CD4-positive, CD25-positive, alpha-beta regulatory T cell (primary cell): ENCODE measurements at regions not wholly inside any gene's neighbourhood (a gene's known extent, or its start where the extent isn't known, plus 50 kb on each side); places are given as distances from the start of the nearest gene placed in this dataset.
"Not testable (repeated sequence)": the region's sequence is repeated elsewhere in the genome, so short reads cannot be mapped to it uniquely, and the experiment has no call there.

Source experiments
- ATAC-seq, 2 donors: fragments of 150-1000 bp; cut with Tn5 transposase; one replicate each; pipeline ENCODE4 v1.10.0; 2021; ENCODE audit warnings: low read depth in 2 of 2, moderate number of reproducible peaks in 2 of 2, moderate library complexity in 1 of 2
- DNase-seq, 3 donors: peaks; one replicate each; pipeline versions ENCODE4 v3.0.0 to v3.0.0-alpha.2; 2012 to 2022; ENCODE audit warnings: mixed read lengths in 1 of 3
- H3K27ac ChIP-seq: one replicate; pipeline ENCODE4 v1.7.0; 2013; ENCODE audit warnings: mild to moderate bottlenecking, low read length; ENCODE audit not compliant: insufficient read depth, poor library complexity, severe bottlenecking
- H3K27me3 ChIP-seq: one replicate; pipeline ENCODE4 v1.7.0; 2013; ENCODE audit warnings: low read length; ENCODE audit not compliant: control insufficient read depth, insufficient read depth
- H3K36me3 ChIP-seq: one replicate; pipeline ENCODE4 v1.7.0; 2013; ENCODE audit warnings: mild to moderate bottlenecking, low read length, moderate library complexity; ENCODE audit not compliant: control insufficient read depth, insufficient read depth
- H3K4me1 ChIP-seq: 2 replicates; pipeline ENCODE4 v1.7.0; 2013; ENCODE audit warnings: mild to moderate bottlenecking, low read length; ENCODE audit not compliant: insufficient read depth, control insufficient read depth, poor library complexity, severe bottlenecking
- H3K4me3 ChIP-seq: one replicate; pipeline ENCODE4 v1.7.0; 2013; ENCODE audit warnings: low read depth, mild to moderate bottlenecking, low read length, moderate library complexity
- H3K9me3 ChIP-seq, 2 experiments: 1 replicate in 1 of 2; 2 replicates in 1 of 2; pipeline ENCODE4 v1.7.0; 2013; ENCODE audit warnings: low read length in 2 of 2, mild to moderate bottlenecking in 1 of 2, moderate library complexity in 1 of 2; ENCODE audit not compliant: control insufficient read depth in 2 of 2
- H3K27ac Mint-ChIP-seq, 3 donors: one replicate each; pipeline ENCODE4 v1.8.0; 2020 to 2022; ENCODE audit warnings: mild to moderate bottlenecking in 3 of 3, mixed read lengths in 3 of 3, moderate library complexity in 2 of 3
- H3K27me3 Mint-ChIP-seq: one replicate; pipeline ENCODE4 v1.8.0; 2022; ENCODE audit warnings: mild to moderate bottlenecking, mixed read lengths
- H3K36me3 Mint-ChIP-seq: one replicate; pipeline ENCODE4 v1.8.0; 2020; ENCODE audit warnings: mixed read lengths
- H3K4me1 Mint-ChIP-seq, 4 donors: one replicate each; pipeline ENCODE4 v1.8.0; 2020 to 2022; ENCODE audit warnings: mixed read lengths in 4 of 4, mild to moderate bottlenecking in 1 of 4
- H3K4me3 Mint-ChIP-seq, 4 donors: one replicate each; pipeline ENCODE4 v1.8.0; 2020 to 2022; ENCODE audit warnings: mild to moderate bottlenecking in 4 of 4, mixed read lengths in 4 of 4, moderate library complexity in 3 of 4
- H3K9me3 Mint-ChIP-seq, 7 donors: one replicate each; pipeline ENCODE4 v1.8.0; 2020 to 2022; ENCODE audit warnings: mixed read lengths in 7 of 7, mild to moderate bottlenecking in 3 of 7, moderate library complexity in 2 of 7

- Histone ChIP-seq H3K36me3 (no peaks in the 10 kb centered on the region), H3K27ac (no peak overlapping the region), H3K4me1 (no peaks in the 10 kb centered on the region), H3K27me3 (no peaks in the 10 kb centered on the region), H3K9me3 (no peaks in the 10 kb centered on the region), H3K4me3 (no peak overlapping the region)
- H3K27me3 Mint-ChIP-seq = no peaks in the 10 kb centered on the region
- no peak for DNase-seq
- no peak overlapping the region for H3K4me3 Mint-ChIP-seq
- H3K4me1 Mint-ChIP-seq = no peaks in the 10 kb centered on the region
- ATAC-seq = no peak
- no peak overlapping the region for H3K27ac Mint-ChIP-seq
- peaks cover 0 to 2% (median 0%) of the 10 kb centered on the region in 7 donors for H3K9me3 Mint-ChIP-seq
- H3K36me3 Mint-ChIP-seq = no peaks in the 10 kb centered on the region
Observed at GRCh38 chr6:78670802-78671201, 196.5 kb upstream of the IRAK1BP1 start.

- not testable (repeated sequence) for H3K27ac ChIP-seq, H3K36me3 ChIP-seq, H3K36me3 Mint-ChIP-seq, H3K4me1 ChIP-seq, H3K27me3 ChIP-seq, ATAC-seq, H3K4me3 ChIP-seq, H3K4me3 Mint-ChIP-seq, H3K9me3 ChIP-seq, DNase-seq, H3K27me3 Mint-ChIP-seq, H3K4me1 Mint-ChIP-seq, H3K27ac Mint-ChIP-seq
- H3K9me3 Mint-ChIP-seq = peaks cover 1 to 19% (median 6%) of the 10 kb centered on the region in 7 donors
Observed at GRCh38 chr6:78676069-78677007, 191.0 kb upstream of the IRAK1BP1 start.

DNA sequence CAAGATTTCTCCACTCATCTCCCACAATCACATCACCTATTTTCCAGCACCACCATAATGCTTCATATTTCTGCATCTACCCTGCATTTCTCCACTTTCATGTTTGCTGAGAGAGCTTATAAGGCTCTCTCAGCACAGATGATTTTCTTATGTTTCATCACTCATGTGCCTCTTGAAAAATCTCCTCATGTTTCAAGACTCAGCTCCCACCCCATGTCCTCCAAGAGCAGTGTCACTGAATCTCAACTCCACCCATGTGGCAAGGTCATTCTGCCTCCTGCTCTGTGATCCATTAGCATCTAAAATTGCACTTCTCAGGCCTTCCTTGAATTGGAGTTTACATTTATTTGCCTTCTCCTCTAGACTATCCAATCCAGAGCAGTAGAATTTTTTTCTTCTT, 178.7 kb upstream of the IRAK1BP1 start:
- DNase-seq (no peak), ATAC-seq (no peak)
- no peak overlapping the region for H3K4me3 ChIP-seq
- no peak overlapping the region for H3K4me3 Mint-ChIP-seq
- H3K4me1 Mint-ChIP-seq = no peaks in the 10 kb centered on the region
- H3K36me3 Mint-ChIP-seq = no peaks in the 10 kb centered on the region
- no peaks in the 10 kb centered on the region for H3K27me3 ChIP-seq
- no peaks in the 10 kb centered on the region for H3K4me1 ChIP-seq
- peaks cover 0 to 7% (median 2%) of the 10 kb centered on the region in 7 donors for H3K9me3 Mint-ChIP-seq
- no peaks in the 10 kb centered on the region for H3K36me3 ChIP-seq
- no peak overlapping the region for H3K27ac ChIP-seq
- H3K9me3 ChIP-seq = no peaks in the 10 kb centered on the region
- H3K27ac Mint-ChIP-seq = no peak overlapping the region
- no peaks in the 10 kb centered on the region for H3K27me3 Mint-ChIP-seq

- no peaks in the 10 kb centered on the region for H3K27me3 Mint-ChIP-seq
- no peak overlapping the region for H3K4me3 Mint-ChIP-seq
- H3K4me3 ChIP-seq = no peak overlapping the region
- H3K4me1 ChIP-seq = no peaks in the 10 kb centered on the region
- H3K27ac Mint-ChIP-seq = no peak overlapping the region
- ATAC-seq = no peak
- H3K9me3 ChIP-seq = no peaks in the 10 kb centered on the region
- no peaks in the 10 kb centered on the region for H3K27me3 ChIP-seq
- DNase-seq = no peak
- peaks cover 0 to 7% (median 4%) of the 10 kb centered on the region in 7 donors for H3K9me3 Mint-ChIP-seq
- no peaks in the 10 kb centered on the region for H3K36me3 Mint-ChIP-seq
- no peak overlapping the region for H3K27ac ChIP-seq
- H3K4me1 Mint-ChIP-seq = no peaks in the 10 kb centered on the region
- no peaks in the 10 kb centered on the region for H3K36me3 ChIP-seq
Observed at GRCh38 chr6:78693835-78694234, 173.5 kb upstream of the IRAK1BP1 start.

DNA sequence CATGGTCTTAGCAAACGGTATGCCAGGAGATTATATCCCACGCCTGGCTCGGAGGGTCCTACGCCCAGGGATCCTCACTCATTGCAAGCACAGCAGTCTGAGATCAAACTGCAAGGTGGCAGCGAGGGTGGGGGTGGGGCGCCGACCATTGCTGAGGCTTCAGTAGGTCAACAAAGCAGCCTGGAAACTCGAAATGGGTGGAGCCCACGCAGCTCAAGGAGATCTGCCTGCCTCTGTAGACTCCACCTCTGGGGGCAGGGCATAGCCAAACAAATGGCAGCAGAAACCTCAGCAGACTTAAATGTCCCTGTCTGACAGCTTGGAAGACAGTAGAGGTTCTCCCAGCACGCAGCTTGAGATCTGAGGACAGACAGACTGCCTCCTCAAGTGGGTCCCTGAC, 172.7 kb upstream of the IRAK1BP1 start:
- not testable (repeated sequence) for H3K36me3 Mint-ChIP-seq, H3K4me1 ChIP-seq, H3K36me3 ChIP-seq, H3K27ac Mint-ChIP-seq, H3K27ac ChIP-seq, H3K9me3 Mint-ChIP-seq, ATAC-seq, H3K27me3 ChIP-seq, H3K27me3 Mint-ChIP-seq, H3K9me3 ChIP-seq, H3K4me3 ChIP-seq, H3K4me3 Mint-ChIP-seq, DNase-seq, H3K4me1 Mint-ChIP-seq

DNA sequence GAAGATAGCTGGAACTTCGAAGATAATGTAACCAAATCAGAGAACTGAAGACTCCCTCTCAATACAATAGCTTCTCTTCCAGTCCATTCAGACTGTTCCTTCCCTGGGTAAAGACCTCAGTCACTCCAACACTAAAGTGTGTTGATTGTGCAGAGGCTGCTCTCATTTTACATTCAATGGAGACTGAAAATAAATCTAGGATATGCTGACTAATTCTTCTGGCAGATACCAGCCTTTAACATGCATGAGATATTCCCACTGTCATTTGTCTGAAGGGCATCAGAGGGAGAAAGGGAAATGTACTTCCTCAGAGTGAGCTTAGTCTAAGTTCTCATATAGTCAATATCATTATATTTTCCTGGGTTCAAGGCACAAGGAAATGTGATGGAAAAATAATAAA, 166.4 kb upstream of the IRAK1BP1 start:
- Mint-ChIP-seq H3K36me3 (no peaks in the 10 kb centered on the region), H3K27me3 (no peaks in the 10 kb centered on the region), H3K4me3 (no peak overlapping the region), H3K27ac (no peak overlapping the region), H3K9me3 (peaks cover 0 to 7% (median 2%) of the 10 kb centered on the region in 7 donors), H3K4me1 (no peaks in the 10 kb centered on the region)
- DNase-seq (no peak), ATAC-seq (no peak)
- Histone ChIP-seq H3K4me1 (no peaks in the 10 kb centered on the region), H3K27me3 (no peaks in the 10 kb centered on the region), H3K27ac (no peak overlapping the region), H3K9me3 (no peaks in the 10 kb centered on the region), H3K36me3 (no peaks in the 10 kb centered on the region), H3K4me3 (no peak overlapping the region)

- Histone ChIP-seq H3K9me3 (no peaks in the 10 kb centered on the region), H3K4me3 (no peak overlapping the region), H3K4me1 (no peaks in the 10 kb centered on the region), H3K36me3 (no peaks in the 10 kb centered on the region), H3K27me3 (no peaks in the 10 kb centered on the region), H3K27ac (no peak overlapping the region)
- DNase-seq = no peak
- no peak for ATAC-seq
- Mint-ChIP-seq H3K27ac (no peak overlapping the region), H3K4me3 (no peak overlapping the region), H3K9me3 (peaks cover 0 to 7% (median 2%) of the 10 kb centered on the region in 7 donors), H3K4me1 (no peaks in the 10 kb centered on the region), H3K36me3 (no peaks in the 10 kb centered on the region), H3K27me3 (no peaks in the 10 kb centered on the region)
Observed at GRCh38 chr6:78701407-78701806, 165.9 kb upstream of the IRAK1BP1 start.

- H3K27ac Mint-ChIP-seq = no peak overlapping the region
- no peaks in the 10 kb centered on the region for H3K4me1 Mint-ChIP-seq
- H3K27me3 Mint-ChIP-seq = no peaks in the 10 kb centered on the region
- Histone ChIP-seq H3K4me1 (no peaks in the 10 kb centered on the region), H3K36me3 (no peaks in the 10 kb centered on the region), H3K27me3 (no peaks in the 10 kb centered on the region), H3K27ac (no peak overlapping the region), H3K4me3 (no peak overlapping the region), H3K9me3 (no peaks in the 10 kb centered on the region)
- peaks cover 0 to 2% (median 0%) of the 10 kb centered on the region in 7 donors for H3K9me3 Mint-ChIP-seq
- no peak overlapping the region for H3K4me3 Mint-ChIP-seq
- ATAC-seq (no peak), DNase-seq (no peak)
- no peaks in the 10 kb centered on the region for H3K36me3 Mint-ChIP-seq
Observed at GRCh38 chr6:78709021-78709420, 158.3 kb upstream of the IRAK1BP1 start.
